ENCODE measurements at regions not wholly inside any gene's neighbourhood (a gene's known extent, or its start where the extent isn't known, plus 50 kb on each side); places are given as distances from the start of the nearest gene placed in this dataset.
"Not testable (repeated sequence)": the region's sequence is repeated elsewhere in the genome, so short reads cannot be mapped to it uniquely, and the experiment has no call there.

GRCh38 chr15:84476364-84477033, 124.3 kb upstream of the ZSCAN2 start:
- H3K9me3 ChIP-seq (ENCODE audit: low read length); H4K20me1 ChIP-seq (ENCODE audit: low read length); POLR2A ChIA-PET (ENCODE audit: unreplicated experiment); intact Hi-C loops (cut with micrococcal nuclease); CTCF ChIA-PET; H2AFZ ChIP-seq (ENCODE audit: low read length); H3K9me2 ChIP-seq (replicated peaks; ENCODE audit: low read length); H3K9ac ChIP-seq (ENCODE audit: low read length); H3K27me3 ChIP-seq (ENCODE audit: low read length); H3K4me3 ChIP-seq (ENCODE audit: low read length); H3F3A ChIP-seq (ENCODE audit: low read length, unreplicated experiment); H3K4me2 ChIP-seq (ENCODE audit: low read length); H3K36me3 ChIP-seq (ENCODE audit: low read depth, low read length); BruUV-seq (replicated peaks); H3K4me1 ChIP-seq (ENCODE audit: insufficient read depth, low read length); H3K79me2 ChIP-seq (ENCODE audit: low read length); H3K27ac ChIP-seq (ENCODE audit: low read length); ATAC-seq; DNase-seq: not testable (repeated sequence)

- H2AFZ ChIP-seq (ENCODE audit: low read length); H3K27ac ChIP-seq (ENCODE audit: low read length); H3F3A ChIP-seq (ENCODE audit: low read length, unreplicated experiment); BruUV-seq (replicated peaks); CTCF ChIA-PET; H3K79me2 ChIP-seq (ENCODE audit: low read length); intact Hi-C loops (cut with micrococcal nuclease); H4K20me1 ChIP-seq (ENCODE audit: low read length); H3K36me3 ChIP-seq (ENCODE audit: low read depth, low read length); H3K4me2 ChIP-seq (ENCODE audit: low read length); DNase-seq; H3K9ac ChIP-seq (ENCODE audit: low read length); H3K4me1 ChIP-seq (ENCODE audit: insufficient read depth, low read length); H3K27me3 ChIP-seq (ENCODE audit: low read length); POLR2A ChIA-PET (ENCODE audit: unreplicated experiment); H3K9me2 ChIP-seq (replicated peaks; ENCODE audit: low read length); H3K4me3 ChIP-seq (ENCODE audit: low read length); H3K9me3 ChIP-seq (ENCODE audit: low read length): not testable (repeated sequence)
- peak; percentile 95 for ATAC-seq
Observed at GRCh38 chr15:84477550-84477949, 123.3 kb upstream of the ZSCAN2 start.

GRCh38 chr15:84480174-84480681, 120.6 kb upstream of the ZSCAN2 start:
- H4K20me1 ChIP-seq (ENCODE audit: low read length); H3K27me3 ChIP-seq (ENCODE audit: low read length); ATAC-seq; intact Hi-C loops (cut with micrococcal nuclease); H3K27ac ChIP-seq (ENCODE audit: low read length); H3K36me3 ChIP-seq (ENCODE audit: low read depth, low read length); H3K79me2 ChIP-seq (ENCODE audit: low read length); POLR2A ChIA-PET (ENCODE audit: unreplicated experiment); H2AFZ ChIP-seq (ENCODE audit: low read length); DNase-seq; H3K9ac ChIP-seq (ENCODE audit: low read length); H3F3A ChIP-seq (ENCODE audit: low read length, unreplicated experiment); CTCF ChIA-PET; H3K4me3 ChIP-seq (ENCODE audit: low read length); H3K4me1 ChIP-seq (ENCODE audit: insufficient read depth, low read length); H3K4me2 ChIP-seq (ENCODE audit: low read length); H3K9me3 ChIP-seq (ENCODE audit: low read length); BruUV-seq (replicated peaks); H3K9me2 ChIP-seq (replicated peaks; ENCODE audit: low read length): not testable (repeated sequence)

GRCh38 chr15:84483859-84484258, 117.0 kb upstream of the ZSCAN2 start:
- POLR2A ChIA-PET (ENCODE audit: unreplicated experiment); DNase-seq; H3K4me3 ChIP-seq (ENCODE audit: low read length); H3K27ac ChIP-seq (ENCODE audit: low read length); ATAC-seq; H3K9ac ChIP-seq (ENCODE audit: low read length); H3K4me1 ChIP-seq (ENCODE audit: insufficient read depth, low read length); H2AFZ ChIP-seq (ENCODE audit: low read length); H3K4me2 ChIP-seq (ENCODE audit: low read length); H3K9me3 ChIP-seq (ENCODE audit: low read length); H4K20me1 ChIP-seq (ENCODE audit: low read length); BruUV-seq (replicated peaks); H3K9me2 ChIP-seq (replicated peaks; ENCODE audit: low read length); intact Hi-C loops (cut with micrococcal nuclease); H3K27me3 ChIP-seq (ENCODE audit: low read length); H3K79me2 ChIP-seq (ENCODE audit: low read length); H3F3A ChIP-seq (ENCODE audit: low read length, unreplicated experiment); H3K36me3 ChIP-seq (ENCODE audit: low read depth, low read length); CTCF ChIA-PET: not testable (repeated sequence)

- H3K27me3 ChIP-seq (ENCODE audit: low read length); H3K4me2 ChIP-seq (ENCODE audit: low read length); CTCF ChIA-PET; H3K9me3 ChIP-seq (ENCODE audit: low read length); POLR2A ChIA-PET (ENCODE audit: unreplicated experiment); H2AFZ ChIP-seq (ENCODE audit: low read length); H3K79me2 ChIP-seq (ENCODE audit: low read length); H4K20me1 ChIP-seq (ENCODE audit: low read length); BruUV-seq (replicated peaks); H3K4me3 ChIP-seq (ENCODE audit: low read length); ATAC-seq; intact Hi-C loops (cut with micrococcal nuclease); DNase-seq; H3F3A ChIP-seq (ENCODE audit: low read length, unreplicated experiment); H3K9me2 ChIP-seq (replicated peaks; ENCODE audit: low read length); H3K4me1 ChIP-seq (ENCODE audit: insufficient read depth, low read length); H3K9ac ChIP-seq (ENCODE audit: low read length); H3K27ac ChIP-seq (ENCODE audit: low read length); H3K36me3 ChIP-seq (ENCODE audit: low read depth, low read length): not testable (repeated sequence)
Observed at GRCh38 chr15:84500165-84500889, 100.5 kb upstream of the ZSCAN2 start.

GRCh38 chr15:84503101-84503500, 97.7 kb upstream of the ZSCAN2 start:
- H3K27ac ChIP-seq (ENCODE audit: low read length); H3K4me3 ChIP-seq (ENCODE audit: low read length); POLR2A ChIA-PET (ENCODE audit: unreplicated experiment); intact Hi-C loops (cut with micrococcal nuclease); H3F3A ChIP-seq (ENCODE audit: low read length, unreplicated experiment); H3K9ac ChIP-seq (ENCODE audit: low read length); DNase-seq; H3K9me2 ChIP-seq (replicated peaks; ENCODE audit: low read length); H3K79me2 ChIP-seq (ENCODE audit: low read length); H2AFZ ChIP-seq (ENCODE audit: low read length); H3K36me3 ChIP-seq (ENCODE audit: low read depth, low read length); H4K20me1 ChIP-seq (ENCODE audit: low read length); CTCF ChIA-PET; H3K27me3 ChIP-seq (ENCODE audit: low read length); BruUV-seq (replicated peaks); H3K4me1 ChIP-seq (ENCODE audit: insufficient read depth, low read length); H3K9me3 ChIP-seq (ENCODE audit: low read length); ATAC-seq; H3K4me2 ChIP-seq (ENCODE audit: low read length): not testable (repeated sequence)
